ENCODE measurements at regions not wholly inside any gene's neighbourhood (a gene's known extent, or its start where the extent isn't known, plus 50 kb on each side); places are given as distances from the start of the nearest gene placed in this dataset.

- WGBS (ENCODE audit: insufficient coverage) = 20% methylated on average over 1 of the region's 4 CpGs
- H4K20me1 ChIP-seq (ENCODE audit: insufficient read depth, low read length) = no peaks in the 10 kb centered on the region
- no peaks in the 10 kb centered on the region for H3K9me3 ChIP-seq (replicated peaks in 1 of 2; ENCODE audit: control insufficient read depth in 1 of 2, insufficient read depth in 1 of 2, low read length in 2 of 2)
- no peak overlapping the region for H3K9ac ChIP-seq (ENCODE audit: insufficient read depth, low read length, poor library complexity, severe bottlenecking)
- intact Hi-C loops (cut with micrococcal nuclease) = no loop called here
- Mint-ChIP-seq H3K36me3 (no peaks in the 10 kb centered on the region), H3K9me3 (no peaks in the 10 kb centered on the region), H3K4me1 (peaks cover 9% of the 10 kb centered on the region), H3K4me3 (peak overlapping the region in 1 of 2 donors; percentile 31), H3K27me3 (ENCODE audit: low read depth in 3 of 3) (peaks cover 6 to 23% (median 12%) of the 10 kb centered on the region in 3 donors), H3K27ac (peak overlapping the region in 1 of 7 donors; percentile 53)
- H3K4me3 ChIP-seq (replicated peaks in 1 of 3; ENCODE audit: low read depth in 2 of 3, low read length in 3 of 3) = no peak overlapping the region
- no peak overlapping the region for H2AFZ ChIP-seq (ENCODE audit: insufficient read depth, low read depth, low read length, poor library complexity, severe bottlenecking)
- no peaks in the 10 kb centered on the region for H3K36me3 ChIP-seq (replicated peaks in 1 of 2; ENCODE audit: control insufficient read depth in 1 of 2, insufficient read depth in 2 of 2, low read length in 2 of 2)
- no peak overlapping the region for H3K4me2 ChIP-seq (replicated peaks; ENCODE audit: extremely low read depth, low read length, poor library complexity, severe bottlenecking)
- H3K79me2 ChIP-seq (ENCODE audit: insufficient read depth, low read length) = no peaks in the 10 kb centered on the region
- DNase-seq = no peak
- H3K4me1 ChIP-seq (ENCODE audit: control insufficient read depth in 1 of 2, insufficient read depth in 2 of 2, low read length in 2 of 2) = peaks cover 0 to 8% of the 10 kb centered on the region in 2 donors
- H3K27ac ChIP-seq (ENCODE audit: low read depth in 1 of 2, low read length in 2 of 2) = no peak overlapping the region
- TF ChIP-seq CTCF (IDR thresholded peaks at IDR 0.05) = no peak
- peaks cover 2 to 21% of the 10 kb centered on the region in 2 donors for H3K27me3 ChIP-seq (ENCODE audit: control insufficient read depth in 2 of 2, insufficient read depth in 2 of 2, low read length in 2 of 2)
These were observed 207.6 kb upstream of the S1PR3 start for GRCh38 chr9:88783711-88784083.

- no peak overlapping the region for H3K4me3 Mint-ChIP-seq
- H3K27ac Mint-ChIP-seq = peak overlapping the region in 1 of 7 donors; percentile 6
- no peaks in the 10 kb centered on the region for H3K36me3 ChIP-seq (replicated peaks in 1 of 2; ENCODE audit: control insufficient read depth in 1 of 2, insufficient read depth in 2 of 2, low read length in 2 of 2)
- H3K4me2 ChIP-seq (replicated peaks; ENCODE audit: extremely low read depth, low read length, poor library complexity, severe bottlenecking) = no peak overlapping the region
- peaks cover 0 to 6% of the 10 kb centered on the region in 2 donors for H3K4me1 ChIP-seq (ENCODE audit: control insufficient read depth in 1 of 2, insufficient read depth in 2 of 2, low read length in 2 of 2)
- no peaks in the 10 kb centered on the region for H3K9me3 Mint-ChIP-seq
- intact Hi-C loops (cut with micrococcal nuclease) = no loop called here
- H3K27me3 Mint-ChIP-seq (ENCODE audit: low read depth in 3 of 3) = peaks cover 10 to 25% (median 19%) of the 10 kb centered on the region in 3 donors
- no peaks in the 10 kb centered on the region for H3K9me3 ChIP-seq (replicated peaks in 1 of 2; ENCODE audit: control insufficient read depth in 1 of 2, insufficient read depth in 1 of 2, low read length in 2 of 2)
- H3K79me2 ChIP-seq (ENCODE audit: insufficient read depth, low read length) = no peaks in the 10 kb centered on the region
- H2AFZ ChIP-seq (ENCODE audit: insufficient read depth, low read depth, low read length, poor library complexity, severe bottlenecking) = no peak overlapping the region
- DNase-seq = no peak
- no peaks in the 10 kb centered on the region for H4K20me1 ChIP-seq (ENCODE audit: insufficient read depth, low read length)
- no peak overlapping the region for H3K4me3 ChIP-seq (replicated peaks in 1 of 3; ENCODE audit: low read depth in 2 of 3, low read length in 3 of 3)
- no peak overlapping the region for H3K27ac ChIP-seq (ENCODE audit: low read depth in 1 of 2, low read length in 2 of 2)
- H3K4me1 Mint-ChIP-seq = peaks cover 9% of the 10 kb centered on the region
- 89% methylated on average over 2 of the region's 3 CpGs for WGBS (ENCODE audit: insufficient coverage)
- H3K9ac ChIP-seq (ENCODE audit: insufficient read depth, low read length, poor library complexity, severe bottlenecking) = no peak overlapping the region
- no peaks in the 10 kb centered on the region for H3K36me3 Mint-ChIP-seq
- no peak for TF ChIP-seq CTCF (IDR thresholded peaks at IDR 0.05)
- peaks cover 2 to 21% of the 10 kb centered on the region in 2 donors for H3K27me3 ChIP-seq (ENCODE audit: control insufficient read depth in 2 of 2, insufficient read depth in 2 of 2, low read length in 2 of 2)
These were observed 206.3 kb upstream of the S1PR3 start for GRCh38 chr9:88784960-88785359.

All from CD14-positive monocyte (primary cell).